Epithelial cell of esophagus (primary cell): ENCODE measurements at regions not wholly inside any gene's neighbourhood (a gene's known extent, or its start where the extent isn't known, plus 50 kb on each side); places are given as distances from the start of the nearest gene placed in this dataset.
A peak's percentile ranks its signal among the peaks of the same experiment; 100 is the strongest.

Experiments used
- DNase-seq: peaks from one replicate; pipeline ENCODE4 v3.0.0; 2010; ENCODE audit warnings: low read depth
- H3K4me3 ChIP-seq: 2 replicates; pipeline ENCODE4 v1.5.1; 2011; ENCODE audit warnings: mild to moderate bottlenecking, low read length, control low read depth
- TF ChIP-seq, protein P1 (sequence below): IDR thresholded peaks from 2 replicates; pipeline ENCODE4 v1.5.1; 2011; ENCODE audit warnings: low read depth, mild to moderate bottlenecking, low read length, control low read depth, inconsistent platforms; ENCODE audit not compliant: insufficient read depth; ENCODE audit errors: missing control alignments

DNA sequence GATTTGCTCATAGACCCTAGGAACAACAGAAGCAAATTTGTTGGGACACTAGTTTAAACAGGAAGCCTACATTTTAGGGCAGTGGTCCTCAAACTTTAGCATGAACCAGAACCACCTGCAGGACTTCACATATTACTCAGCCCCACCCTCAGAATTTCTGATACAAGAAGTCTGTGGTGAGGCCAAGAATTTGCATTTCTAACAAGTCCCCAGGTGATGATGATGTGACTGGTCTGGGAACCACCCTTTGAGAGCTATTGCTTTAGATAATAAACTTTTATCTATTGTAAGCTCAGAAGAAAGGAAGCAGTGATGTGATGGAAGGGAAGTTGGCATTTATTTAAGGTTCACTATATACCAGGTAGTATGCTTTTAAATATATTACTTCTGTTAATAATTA lies 194.0 kb downstream of the FAM181B start:
- H3K4me3 ChIP-seq: no peak overlapping the region
- TF ChIP-seq, protein P1, sequence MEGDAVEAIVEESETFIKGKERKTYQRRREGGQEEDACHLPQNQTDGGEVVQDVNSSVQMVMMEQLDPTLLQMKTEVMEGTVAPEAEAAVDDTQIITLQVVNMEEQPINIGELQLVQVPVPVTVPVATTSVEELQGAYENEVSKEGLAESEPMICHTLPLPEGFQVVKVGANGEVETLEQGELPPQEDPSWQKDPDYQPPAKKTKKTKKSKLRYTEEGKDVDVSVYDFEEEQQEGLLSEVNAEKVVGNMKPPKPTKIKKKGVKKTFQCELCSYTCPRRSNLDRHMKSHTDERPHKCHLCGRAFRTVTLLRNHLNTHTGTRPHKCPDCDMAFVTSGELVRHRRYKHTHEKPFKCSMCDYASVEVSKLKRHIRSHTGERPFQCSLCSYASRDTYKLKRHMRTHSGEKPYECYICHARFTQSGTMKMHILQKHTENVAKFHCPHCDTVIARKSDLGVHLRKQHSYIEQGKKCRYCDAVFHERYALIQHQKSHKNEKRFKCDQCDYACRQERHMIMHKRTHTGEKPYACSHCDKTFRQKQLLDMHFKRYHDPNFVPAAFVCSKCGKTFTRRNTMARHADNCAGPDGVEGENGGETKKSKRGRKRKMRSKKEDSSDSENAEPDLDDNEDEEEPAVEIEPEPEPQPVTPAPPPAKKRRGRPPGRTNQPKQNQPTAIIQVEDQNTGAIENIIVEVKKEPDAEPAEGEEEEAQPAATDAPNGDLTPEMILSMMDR: no peak
- DNase-seq: no peak

DNA sequence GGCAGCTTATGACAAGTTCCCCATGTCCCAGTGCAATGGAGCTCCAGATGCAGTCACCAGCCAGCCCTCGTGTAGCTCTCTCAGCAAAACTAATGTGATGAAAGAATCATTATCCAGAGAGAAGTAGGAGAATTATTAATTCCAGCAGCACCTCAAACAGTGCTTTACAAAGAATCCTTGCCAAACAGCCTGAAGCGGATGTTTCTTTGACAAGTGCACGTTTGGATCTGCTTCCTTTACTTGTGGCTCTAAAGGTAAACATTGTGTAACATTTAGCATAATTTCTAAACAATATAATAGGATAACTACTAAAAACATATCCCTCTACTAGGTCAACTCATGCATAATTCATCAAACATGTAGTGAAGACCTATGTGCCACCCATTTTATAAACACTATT lies 197.0 kb downstream of the FAM181B start:
- TF ChIP-seq, protein P1: no peak
- peak; percentile 81 for DNase-seq
- H3K4me3 ChIP-seq: no peak overlapping the region

DNA sequence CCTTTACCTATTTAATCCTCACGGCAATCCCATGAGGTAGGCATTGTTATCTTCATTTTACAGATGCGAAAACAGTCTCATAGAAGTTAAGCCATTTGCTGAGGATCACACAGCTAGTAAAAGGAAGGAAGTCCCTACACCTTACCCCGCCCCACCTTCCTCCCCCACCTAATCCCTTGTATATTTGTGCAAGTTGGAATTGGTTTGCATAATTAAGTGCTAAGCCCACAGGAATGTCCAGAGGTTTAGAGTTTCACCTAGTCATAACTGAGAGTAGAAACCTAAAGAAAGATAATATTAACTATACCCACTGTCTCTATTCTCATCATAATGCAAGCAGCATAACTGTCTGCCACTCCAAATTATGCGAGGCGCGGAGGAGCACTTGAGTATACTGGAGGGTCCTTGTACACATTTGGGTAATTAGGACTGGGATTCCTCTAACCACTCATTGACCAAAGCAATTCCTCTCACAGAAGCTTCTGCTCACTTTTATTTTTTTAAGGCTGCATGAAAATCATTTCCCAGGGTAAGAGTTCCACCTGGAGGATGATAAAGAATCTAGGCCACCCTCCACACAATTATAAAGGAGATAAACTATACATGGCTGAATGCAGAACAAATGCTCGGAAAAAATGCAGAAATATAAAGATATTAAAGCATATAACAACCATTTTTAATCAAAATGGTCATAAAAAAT lies 199.9 kb downstream of the FAM181B start:
- H3K4me3 ChIP-seq: no peak overlapping the region
- TF ChIP-seq, protein P1: no peak
- DNase-seq: peak; percentile 78

DNA sequence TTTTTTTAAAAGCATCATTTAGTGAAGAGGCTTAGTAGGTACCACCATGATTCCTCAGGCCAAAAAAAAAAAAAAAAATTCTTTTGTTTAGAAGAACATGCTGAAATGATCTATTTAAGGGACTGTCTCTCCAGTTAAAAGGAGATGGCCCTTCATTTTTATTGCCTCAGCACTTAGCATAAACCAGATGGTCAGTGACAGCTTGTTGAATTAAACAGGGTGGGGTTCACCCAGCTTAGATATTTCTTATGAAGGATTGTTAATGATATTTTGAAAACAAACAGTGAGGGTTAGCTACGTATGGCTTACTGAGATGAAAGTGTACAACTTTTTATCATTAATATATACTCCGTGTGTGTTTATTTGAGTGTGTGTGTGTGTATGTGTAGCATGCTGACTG lies 203.7 kb downstream of the FAM181B start:
- no peak for DNase-seq
- TF ChIP-seq, protein P1: no peak
- no peak overlapping the region for H3K4me3 ChIP-seq

DNA sequence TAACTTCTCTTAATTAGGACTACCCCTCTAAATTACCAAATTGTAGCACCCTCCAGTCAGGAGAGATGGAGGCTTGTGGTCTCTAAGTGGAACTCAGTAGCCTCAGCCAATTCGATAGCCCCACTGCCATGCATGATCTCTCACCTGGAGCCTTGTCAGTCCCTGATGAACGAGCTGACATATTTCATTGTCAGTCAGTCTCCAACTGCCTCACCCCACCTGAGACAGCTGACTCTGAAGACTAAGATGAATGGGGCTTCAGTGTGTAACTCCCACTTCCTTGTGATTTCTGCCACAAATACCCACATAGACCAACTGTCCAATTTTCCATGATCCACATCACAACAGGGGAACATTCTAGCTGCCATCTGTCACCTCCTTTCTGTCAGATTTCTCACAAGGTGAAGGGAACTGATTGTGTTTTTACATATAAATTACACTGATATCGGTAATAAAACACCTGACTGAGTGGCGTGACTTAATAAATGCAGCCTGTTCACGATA lies 206.5 kb downstream of the FAM181B start:
- TF ChIP-seq, protein P1: no peak
- no peak for DNase-seq
- no peak overlapping the region for H3K4me3 ChIP-seq

DNA sequence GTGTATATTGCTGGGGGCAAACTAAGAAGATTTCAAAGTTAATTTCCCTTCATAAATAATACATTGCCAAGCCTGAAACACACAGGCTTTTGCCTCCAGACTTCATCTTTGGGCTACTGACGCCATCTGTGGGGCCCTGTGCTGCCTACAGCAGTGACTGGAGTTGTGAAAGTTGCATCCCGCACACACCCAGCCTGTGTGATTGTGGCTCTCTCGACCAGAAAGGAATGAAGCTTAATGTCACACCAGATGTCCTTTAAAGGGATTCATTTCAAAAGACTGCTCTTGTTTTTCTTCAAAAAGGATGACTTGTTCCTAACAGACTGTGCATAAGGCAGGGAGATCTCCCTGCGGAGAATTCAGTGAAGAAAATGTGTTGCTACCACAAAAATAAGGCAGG lies 210.5 kb downstream of the FAM181B start:
- DNase-seq: no peak
- H3K4me3 ChIP-seq: no peak overlapping the region
- TF ChIP-seq, protein P1: no peak

DNA sequence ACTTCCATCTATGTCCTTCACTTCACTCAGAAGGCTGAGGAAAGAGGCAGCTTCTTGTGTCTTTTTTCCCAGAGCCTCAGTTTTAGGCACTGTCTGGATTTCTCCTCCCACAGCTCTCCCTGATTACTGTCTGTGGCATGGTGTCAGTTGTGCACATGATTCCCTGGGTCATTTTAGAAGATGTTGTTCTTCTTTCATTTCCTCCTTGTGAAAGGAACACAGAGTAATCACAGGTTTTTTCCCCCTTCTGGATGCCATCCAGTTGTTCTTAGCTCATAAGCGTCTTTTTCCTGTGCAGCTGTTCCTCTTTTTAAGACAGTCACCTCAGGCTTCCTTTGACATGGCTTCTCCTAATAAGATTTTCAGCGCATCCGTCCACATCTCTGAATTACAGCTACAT lies 212.2 kb downstream of the FAM181B start:
- H3K4me3 ChIP-seq: no peak overlapping the region
- TF ChIP-seq, protein P1: no peak
- DNase-seq: no peak
